SU-DHL-6 (cell line): ENCODE measurements at regions not wholly inside any gene's neighbourhood (a gene's known extent, or its start where the extent isn't known, plus 50 kb on each side); places are given as distances from the start of the nearest gene placed in this dataset.

Experiments
- EZH2phosphoT487 ChIP-seq: fragments of 200-600 bp; sonication (generic), shearing (Covaris generic); conservative IDR thresholded peaks from 2 replicates; pipeline ENCODE4 v1.6.1; 2018; ENCODE audit warnings: mild to moderate bottlenecking, antibody characterized with exemption, low read length, moderate library complexity, mixed read lengths
- TF ChIP-seq, protein P1 (sequence below): fragments of 200-600 bp; sonication (generic); IDR thresholded peaks from one replicate; pipeline ENCODE4 v1.5.1; 2017; ENCODE audit warnings: antibody characterized with exemption, mild to moderate bottlenecking, low read length, moderate library complexity; ENCODE audit not compliant: insufficient read depth, poor library complexity, severe bottlenecking

DNA sequence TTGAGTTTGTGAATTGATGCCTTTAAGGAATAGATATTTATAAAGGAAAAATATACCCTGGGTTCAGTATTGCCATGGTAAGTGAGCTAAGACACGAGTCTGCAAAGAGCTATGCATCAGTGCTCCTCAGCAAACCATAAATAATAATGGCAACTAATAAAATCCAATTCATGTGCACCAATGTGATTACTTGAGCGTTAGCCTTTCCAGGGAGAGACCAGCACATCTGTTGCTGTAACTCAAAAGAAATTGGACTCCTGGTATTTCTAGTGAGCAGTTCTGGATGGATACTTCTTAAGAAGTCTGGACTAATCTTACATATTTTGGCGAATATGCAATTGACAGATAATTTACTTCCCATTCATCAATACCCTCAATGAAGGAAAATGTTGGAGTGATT is 373.3 kb downstream of the ARHGEF28 start:
- TF ChIP-seq, protein P1, sequence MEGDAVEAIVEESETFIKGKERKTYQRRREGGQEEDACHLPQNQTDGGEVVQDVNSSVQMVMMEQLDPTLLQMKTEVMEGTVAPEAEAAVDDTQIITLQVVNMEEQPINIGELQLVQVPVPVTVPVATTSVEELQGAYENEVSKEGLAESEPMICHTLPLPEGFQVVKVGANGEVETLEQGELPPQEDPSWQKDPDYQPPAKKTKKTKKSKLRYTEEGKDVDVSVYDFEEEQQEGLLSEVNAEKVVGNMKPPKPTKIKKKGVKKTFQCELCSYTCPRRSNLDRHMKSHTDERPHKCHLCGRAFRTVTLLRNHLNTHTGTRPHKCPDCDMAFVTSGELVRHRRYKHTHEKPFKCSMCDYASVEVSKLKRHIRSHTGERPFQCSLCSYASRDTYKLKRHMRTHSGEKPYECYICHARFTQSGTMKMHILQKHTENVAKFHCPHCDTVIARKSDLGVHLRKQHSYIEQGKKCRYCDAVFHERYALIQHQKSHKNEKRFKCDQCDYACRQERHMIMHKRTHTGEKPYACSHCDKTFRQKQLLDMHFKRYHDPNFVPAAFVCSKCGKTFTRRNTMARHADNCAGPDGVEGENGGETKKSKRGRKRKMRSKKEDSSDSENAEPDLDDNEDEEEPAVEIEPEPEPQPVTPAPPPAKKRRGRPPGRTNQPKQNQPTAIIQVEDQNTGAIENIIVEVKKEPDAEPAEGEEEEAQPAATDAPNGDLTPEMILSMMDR: no peak
- TF ChIP-seq EZH2phosphoT487: no peak
